H1 (cell line): ENCODE measurements at regions not wholly inside any gene's neighbourhood (a gene's known extent, or its start where the extent isn't known, plus 50 kb on each side); places are given as distances from the start of the nearest gene placed in this dataset.

ENCODE experiments used
- CTCF ChIA-PET: fragments of 300-600 bp; sonication (Branson Sonifier 250); formaldehyde crosslinking; loops from one replicate; lab custom pipeline; 2021; ENCODE audit not compliant: partially characterized antibody; lab: Charles Lee
- POLR2A ChIA-PET: fragments of 300-600 bp; sonication (Branson Sonifier 250); formaldehyde crosslinking; loops from one replicate; lab custom pipeline; 2021; ENCODE audit warnings: inconsistent platforms; ENCODE audit not compliant: partially characterized antibody; lab: Charles Lee
- DNase-seq, 2 experiments: peaks; one replicate each; pipeline versions ENCODE4 v3.0.0 to v3.0.0-alpha.2; 2010 to 2022; ENCODE audit warnings: low spot score in 2 of 2, low read depth in 1 of 2, mixed read lengths in 1 of 2
- FAIRE-seq: peaks from 2 replicates; lab custom pipeline; 2011; peaks lifted over from hg19 to GRCh38; lab: Jason Lieb, UNC
- H2AFZ ChIP-seq: 2 replicates; pipeline ENCODE4 v1.8.1; 2012; ENCODE audit warnings: low read length, inconsistent platforms
- H2AK5ac ChIP-seq: 2 replicates; pipeline ENCODE4 v1.6.1; 2013; ENCODE audit warnings: low read depth, low read length
- H2BK120ac ChIP-seq: replicated peaks from 2 replicates; pipeline ENCODE3; 2013; ENCODE audit warnings: low read depth, low read length, inconsistent platforms
- H2BK12ac ChIP-seq: 2 replicates; pipeline ENCODE4 v1.6.1; 2013; ENCODE audit warnings: low read depth, low read length
- H2BK15ac ChIP-seq: 2 replicates; pipeline ENCODE4 v1.6.1; 2013; ENCODE audit warnings: low read length
- H2BK20ac ChIP-seq: 2 replicates; pipeline ENCODE4 v1.6.1; 2013; ENCODE audit warnings: low read length
- H2BK5ac ChIP-seq: 2 replicates; pipeline ENCODE4 v1.6.1; 2013; ENCODE audit warnings: low read depth, low read length
- H3K14ac ChIP-seq: 2 replicates; pipeline ENCODE4 v1.6.1; 2013; ENCODE audit warnings: inconsistent platforms; ENCODE audit not compliant: insufficient read length
- H3K18ac ChIP-seq: 2 replicates; pipeline ENCODE4 v1.6.1; 2013; ENCODE audit warnings: low read length; ENCODE audit errors: extremely low read depth
- H3K23ac ChIP-seq: 2 replicates; pipeline ENCODE4 v1.6.1; 2013; ENCODE audit warnings: inconsistent platforms; ENCODE audit not compliant: insufficient read length
- H3K23me2 ChIP-seq: 2 replicates; pipeline ENCODE4 v1.6.1; 2013; ENCODE audit warnings: low read depth, low read length
- H3K27ac ChIP-seq: 2 replicates; pipeline ENCODE4 v1.6.1; 2011; ENCODE audit warnings: low read depth, low read length, inconsistent platforms
- H3K27me3 ChIP-seq, 4 experiments: replicated peaks in 1 of 4; 1 replicate in 1 of 4; 2 replicates in 3 of 4; pipeline versions ENCODE4 v1.6.1 to v1.8.1; 2011 to 2013; ENCODE audit warnings: low read length in 3 of 4, mild to moderate bottlenecking in 3 of 4, inconsistent platforms in 2 of 4, mixed read lengths in 2 of 4, moderate library complexity in 1 of 4; ENCODE audit not compliant: control insufficient read depth in 3 of 4, insufficient read depth in 3 of 4; ENCODE audit errors: extremely low read depth in 1 of 4
- H3K36me3 ChIP-seq, 4 experiments: 2 replicates each; pipeline versions ENCODE4 v1.6.1 to v1.8.1; 2011 to 2013; ENCODE audit warnings: mild to moderate bottlenecking in 4 of 4, low read length in 3 of 4, moderate library complexity in 2 of 4, control low read depth in 1 of 4, inconsistent platforms in 1 of 4; ENCODE audit not compliant: insufficient read depth in 4 of 4, control insufficient read depth in 2 of 4
- H3K4ac ChIP-seq: replicated peaks from 2 replicates; pipeline ENCODE3; 2013; ENCODE audit warnings: low read length, low read depth, mixed read lengths, inconsistent platforms; ENCODE audit not compliant: insufficient read length
- H3K4me1 ChIP-seq, 4 experiments: replicated peaks in 1 of 4; 1 replicate in 1 of 4; 2 replicates in 3 of 4; pipeline versions ENCODE4 v1.6.1 to v1.8.1; 2011 to 2013; ENCODE audit warnings: low read length in 3 of 4, inconsistent platforms in 2 of 4, mixed read lengths in 1 of 4; ENCODE audit not compliant: insufficient read depth in 4 of 4, control insufficient read depth in 3 of 4
- H3K4me2 ChIP-seq, 2 experiments: 2 replicates each; pipeline versions ENCODE4 v1.6.1 to v1.8.1; 2011 to 2013; ENCODE audit warnings: low read depth in 2 of 2, low read length in 2 of 2, control low read depth in 1 of 2, inconsistent platforms in 1 of 2, mild to moderate bottlenecking in 1 of 2; ENCODE audit not compliant: insufficient read depth in 1 of 2
- H3K4me3 ChIP-seq, 4 experiments: fragments of 200-600, 300-600 bp in 1 of 4; sonication (generic), shearing (Covaris generic), sonication (Bioruptor Twin) in 1 of 4; 2 replicates each; pipeline versions ENCODE4 v1.5.1 to v1.8.1; 2011 to 2016; ENCODE audit warnings: low read length in 4 of 4, low read depth in 3 of 4, control low read depth in 2 of 4, inconsistent platforms in 2 of 4, mild to moderate bottlenecking in 2 of 4, mixed read lengths in 1 of 4, moderate library complexity in 1 of 4; ENCODE audit not compliant: insufficient read depth in 2 of 4; ENCODE audit errors: extremely low read depth in 1 of 4
- H3K56ac ChIP-seq: replicated peaks from 2 replicates; pipeline ENCODE3; 2013; ENCODE audit warnings: low read depth, mild to moderate bottlenecking, mixed read lengths, low read length, inconsistent platforms; ENCODE audit not compliant: insufficient read length
- H3K79me1 ChIP-seq: 2 replicates; pipeline ENCODE4 v1.6.1; 2013; ENCODE audit warnings: low read depth, low read length, control low read depth
- H3K79me2 ChIP-seq, 2 experiments: 2 replicates each; pipeline versions ENCODE4 v1.6.1 to v1.8.1; 2012 to 2013; ENCODE audit warnings: low read length in 2 of 2, mild to moderate bottlenecking in 2 of 2, inconsistent platforms in 1 of 2; ENCODE audit not compliant: insufficient read depth in 2 of 2, control insufficient read depth in 1 of 2
- H3K9ac ChIP-seq, 4 experiments: replicated peaks in 1 of 4; 1 replicate in 1 of 4; 2 replicates in 3 of 4; pipeline versions ENCODE4 v1.6.1 to v1.8.1; 2011 to 2013; ENCODE audit warnings: low read depth in 3 of 4, low read length in 3 of 4, control low read depth in 2 of 4, mild to moderate bottlenecking in 2 of 4, moderate library complexity in 2 of 4, inconsistent platforms in 1 of 4; ENCODE audit errors: extremely low read depth in 1 of 4
- H3K9me3 ChIP-seq, 2 experiments: 2 replicates each; pipeline versions ENCODE4 v1.6.1 to v1.8.1; 2012 to 2013; ENCODE audit warnings: mild to moderate bottlenecking in 2 of 2, moderate library complexity in 2 of 2, control low read depth in 1 of 2, inconsistent platforms in 1 of 2, low read depth in 1 of 2, low read length in 1 of 2, mixed read lengths in 1 of 2; ENCODE audit not compliant: insufficient read depth in 2 of 2
- H4K20me1 ChIP-seq, 2 experiments: replicated peaks in 1 of 2; 2 replicates each; pipeline versions ENCODE3 to v1.8.1; 2011 to 2013; ENCODE audit warnings: inconsistent platforms in 2 of 2, low read length in 2 of 2, mild to moderate bottlenecking in 1 of 2; ENCODE audit not compliant: insufficient read depth in 2 of 2, control insufficient read depth in 1 of 2
- H4K5ac ChIP-seq: 2 replicates; pipeline ENCODE4 v1.6.1; 2013; ENCODE audit warnings: low read length, low read depth, mixed read lengths, inconsistent platforms; ENCODE audit not compliant: insufficient read length
- H4K8ac ChIP-seq: 2 replicates; pipeline ENCODE4 v1.8.0; 2013; ENCODE audit warnings: mild to moderate bottlenecking, moderate library complexity, low read length, inconsistent platforms; ENCODE audit not compliant: insufficient read depth; ENCODE audit errors: extremely low read depth
- H4K91ac ChIP-seq: replicated peaks from 2 replicates; pipeline ENCODE3; 2013; ENCODE audit warnings: low read length, mixed read lengths, inconsistent platforms; ENCODE audit not compliant: insufficient read length
- BACH1 ChIP-seq: IDR thresholded peaks from 2 replicates; pipeline ENCODE4 v1.6.1; 2012; ENCODE audit warnings: low read length, improper control_type of control experiment
- CHD1 ChIP-seq: IDR thresholded peaks from 2 replicates; pipeline ENCODE4 v1.6.1; 2012; ENCODE audit warnings: low read depth, low read length, improper control_type of control experiment
- RBBP5 ChIP-seq: IDR thresholded peaks from 2 replicates; pipeline ENCODE4 v1.7.1; 2012; ENCODE audit warnings: low read depth, mild to moderate bottlenecking, inconsistent platforms, low read length, moderate library complexity, borderline replicate concordance
- WGBS, 2 experiments: shearing (Covaris generic) in 1 of 2; methylation state at CpG; one replicate each; pipeline versions ENCODE4 v1.1.6 to v1.1.7; 2013 to 2015; ENCODE audit warnings: low lambda C conversion rate in 2 of 2, mixed read lengths in 2 of 2, inconsistent platforms in 1 of 2, low coverage in 1 of 2, missing lambda C conversion rate in 1 of 2; ENCODE audit not compliant: insufficient replicate concordance in 2 of 2, insufficient coverage in 1 of 2, insufficient read length in 1 of 2; ENCODE audit errors: extremely low coverage in 1 of 2, missing lambda C conversion rate in 1 of 2; 5-methylcytosine and 5-hydroxymethylcytosine counted together

- DNase-seq (no peak), FAIRE-seq (no peak)
- Histone ChIP-seq H3K79me2 (no peaks in the 10 kb centered on the region), H2AFZ (no peak overlapping the region), H3K23me2 (no peaks in the 10 kb centered on the region), H3K9ac (no peak overlapping the region), H4K5ac (no peak overlapping the region), H2AK5ac (no peak overlapping the region), H2BK12ac (no peak overlapping the region), H2BK5ac (no peak overlapping the region), H3K56ac (no peak overlapping the region), H2BK15ac (no peak overlapping the region), H3K14ac (no peak overlapping the region), H3K27me3 (peaks cover 0 to 2% (median 0%) of the 10 kb centered on the region in 4 experiments; a peak in 2 of 7 replicates), H3K4me1 (no peaks in the 10 kb centered on the region), H4K20me1 (no peaks in the 10 kb centered on the region), H2BK120ac (no peak overlapping the region), H2BK20ac (no peak overlapping the region), H3K4me3 (no peak overlapping the region), H3K79me1 (no peaks in the 10 kb centered on the region), H3K23ac (no peak overlapping the region), H3K4me2 (no peak overlapping the region), H3K18ac (no peak overlapping the region), H4K91ac (no peak overlapping the region), H3K4ac (no peak overlapping the region), H3K36me3 (no peaks in the 10 kb centered on the region), H3K27ac (no peak overlapping the region), H3K9me3 (peaks cover 35 to 43% of the 10 kb centered on the region in 2 experiments), H4K8ac (no peak overlapping the region)
- CTCF ChIA-PET, result no interaction called here
- POLR2A ChIA-PET, result no interaction called here
- WGBS, 2 experiments, result 68% methylated on average over 4 of the region's 4 CpGs; no CpG with 5 or more reads in 1 of the 2 experiments
- TF ChIP-seq RBBP5 (no peak), BACH1 (no peak), CHD1 (no peak)
Observed at GRCh38 chr22:22979121-22979724, 91.1 kb upstream of the GNAZ start.
